ENCODE measurements at regions not wholly inside any gene's neighbourhood (a gene's known extent, or its start where the extent isn't known, plus 50 kb on each side); places are given as distances from the start of the nearest gene placed in this dataset.

DNA sequence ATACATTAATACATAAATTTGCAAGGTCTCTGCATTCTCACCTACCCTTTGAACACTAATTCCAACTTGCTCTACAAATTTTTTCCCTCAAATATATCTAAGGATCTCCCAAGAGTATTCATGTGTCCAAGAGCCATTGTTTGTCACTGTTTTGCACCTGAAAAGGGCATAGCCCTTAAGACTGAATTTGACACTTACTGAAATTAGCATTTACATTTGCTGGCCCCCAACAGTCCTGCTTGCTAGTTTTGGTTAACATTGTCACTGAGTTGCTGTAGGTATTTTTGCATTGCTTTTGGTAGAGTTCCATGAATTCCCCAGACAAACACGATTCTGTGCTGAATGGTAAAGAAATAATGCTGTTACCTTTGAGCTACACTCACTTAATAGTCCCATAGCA lies 57.3 kb downstream of the KCNA4 start:
- no peak for DNase-seq

DNA sequence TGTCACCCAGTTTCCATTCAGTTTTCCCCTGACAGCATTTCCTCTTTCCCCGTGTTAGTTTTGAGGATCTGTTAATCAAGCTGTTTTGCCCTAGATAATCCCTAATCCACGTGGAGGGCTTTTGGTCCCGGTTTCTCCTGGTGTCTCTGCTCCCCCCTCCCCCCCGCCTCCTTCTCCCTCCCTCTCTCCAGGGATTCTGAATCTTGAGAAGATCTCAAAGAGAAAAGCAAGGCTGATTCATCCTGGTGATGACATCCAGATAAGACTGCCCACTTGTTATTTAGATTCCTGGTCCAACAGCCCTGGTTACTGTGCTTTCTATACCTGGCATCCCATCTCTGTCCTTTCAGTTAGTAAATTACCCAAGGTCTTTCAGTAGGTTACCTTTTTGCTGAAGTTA lies 59.4 kb downstream of the KCNA4 start:
- no peak for DNase-seq

DNA sequence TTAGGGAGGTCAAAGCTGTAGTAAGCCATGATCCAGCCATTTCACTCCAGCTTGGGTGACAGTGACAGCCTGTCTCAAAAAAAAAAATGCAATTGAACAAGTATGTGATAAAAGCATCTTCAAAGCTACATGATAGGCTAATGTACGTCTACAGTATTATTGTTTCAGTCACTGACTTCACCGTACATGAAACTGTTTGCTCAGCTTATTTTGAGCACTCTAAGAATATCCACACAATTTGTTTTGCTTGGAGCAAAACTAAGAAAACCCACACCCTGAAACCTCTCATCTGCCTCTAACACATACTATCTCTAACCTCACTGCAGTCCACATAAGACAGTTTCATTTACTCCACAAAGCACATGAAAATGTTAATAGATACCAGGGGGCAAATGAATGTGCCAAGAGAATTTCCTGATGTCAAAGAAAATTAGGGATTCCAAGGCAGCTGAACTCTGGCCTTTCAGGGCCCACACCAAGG lies 60.7 kb downstream of the KCNA4 start:
- DNase-seq, result no peak

DNA sequence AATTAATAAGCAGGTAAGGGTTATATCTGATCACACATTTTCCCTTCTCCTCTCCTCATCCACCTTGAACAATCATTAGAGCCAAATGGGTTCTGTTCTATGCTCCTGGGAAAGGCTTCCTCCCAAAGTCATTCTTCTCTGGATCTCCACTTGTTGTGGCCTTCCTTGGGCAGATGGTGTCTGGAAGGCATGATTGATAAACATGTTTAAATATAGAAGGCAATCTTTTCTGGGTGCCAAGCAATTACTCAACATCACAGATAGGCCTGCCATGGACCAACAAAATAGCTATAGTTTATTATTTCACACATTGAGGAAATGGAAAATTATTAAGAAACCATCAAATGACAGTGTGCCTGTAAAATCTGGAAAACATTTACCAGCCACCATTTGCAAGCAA lies 73.5 kb downstream of the KCNA4 start:
- no peak for DNase-seq

DNA sequence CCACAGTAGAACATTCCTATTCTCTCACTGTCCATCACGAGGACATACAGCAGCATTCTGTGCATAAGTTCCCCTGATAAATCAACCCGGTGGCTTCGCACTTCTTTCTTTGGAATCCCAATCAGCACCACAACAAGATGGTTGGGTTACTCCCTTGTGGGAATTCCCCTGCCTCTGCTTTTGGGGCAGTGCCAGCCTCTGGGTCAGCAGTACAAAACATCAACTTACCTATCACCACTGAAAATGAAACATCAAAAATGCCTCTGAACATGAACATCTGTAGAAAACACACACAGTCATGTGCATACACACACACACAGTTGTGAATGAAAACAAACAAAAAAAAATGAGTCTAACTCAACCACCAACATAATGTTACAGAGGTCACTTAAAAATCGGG lies 79.3 kb downstream of the KCNA4 start:
- DNase-seq, result no peak

DNA sequence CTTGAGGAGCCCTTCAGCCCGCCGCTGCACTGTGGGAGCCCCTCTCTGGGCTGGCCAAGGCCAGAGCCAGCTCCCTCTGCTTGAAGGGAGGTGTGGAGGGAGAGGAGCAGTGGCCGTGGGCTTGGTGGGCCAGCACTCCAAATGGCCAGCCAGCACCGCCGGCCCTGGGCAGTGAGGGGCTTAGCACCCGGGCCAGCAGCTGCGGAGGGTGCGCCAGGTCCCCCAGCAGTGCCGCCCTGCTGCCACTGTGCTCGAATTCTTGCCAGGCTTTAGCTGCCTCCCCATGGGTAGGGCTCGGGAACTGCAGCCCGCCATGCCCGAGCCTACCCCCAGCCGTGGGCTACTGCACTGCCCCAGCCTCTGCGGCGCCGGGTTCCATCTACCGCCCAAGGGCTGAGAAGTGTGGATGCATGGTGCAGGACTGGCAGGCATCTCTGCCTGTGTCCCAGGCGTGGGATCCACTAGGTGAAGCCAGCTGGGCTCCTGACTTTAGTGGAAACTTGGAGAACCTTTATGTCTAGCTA lies 82.7 kb downstream of the KCNA4 start:
- no peak for DNase-seq

DNA sequence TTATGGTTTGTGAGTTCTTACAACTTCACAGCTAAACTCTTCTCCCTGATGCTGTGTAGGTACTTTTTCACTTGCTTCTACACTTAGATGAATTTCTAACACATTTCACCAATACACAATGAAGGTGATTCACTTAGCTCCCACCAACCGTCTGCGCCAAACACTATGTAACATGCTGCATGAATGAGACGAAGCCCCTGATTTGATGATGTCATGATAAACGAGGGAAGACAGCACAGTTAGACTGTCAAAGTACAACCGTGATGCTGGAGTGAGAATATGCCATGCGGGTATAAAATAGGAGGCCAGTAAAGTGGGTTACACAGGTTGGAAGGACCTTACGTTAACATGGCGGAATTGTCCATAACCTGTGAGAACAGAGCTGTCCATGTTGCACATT lies 100.8 kb downstream of the KCNA4 start:
- DNase-seq, result no peak

DNA sequence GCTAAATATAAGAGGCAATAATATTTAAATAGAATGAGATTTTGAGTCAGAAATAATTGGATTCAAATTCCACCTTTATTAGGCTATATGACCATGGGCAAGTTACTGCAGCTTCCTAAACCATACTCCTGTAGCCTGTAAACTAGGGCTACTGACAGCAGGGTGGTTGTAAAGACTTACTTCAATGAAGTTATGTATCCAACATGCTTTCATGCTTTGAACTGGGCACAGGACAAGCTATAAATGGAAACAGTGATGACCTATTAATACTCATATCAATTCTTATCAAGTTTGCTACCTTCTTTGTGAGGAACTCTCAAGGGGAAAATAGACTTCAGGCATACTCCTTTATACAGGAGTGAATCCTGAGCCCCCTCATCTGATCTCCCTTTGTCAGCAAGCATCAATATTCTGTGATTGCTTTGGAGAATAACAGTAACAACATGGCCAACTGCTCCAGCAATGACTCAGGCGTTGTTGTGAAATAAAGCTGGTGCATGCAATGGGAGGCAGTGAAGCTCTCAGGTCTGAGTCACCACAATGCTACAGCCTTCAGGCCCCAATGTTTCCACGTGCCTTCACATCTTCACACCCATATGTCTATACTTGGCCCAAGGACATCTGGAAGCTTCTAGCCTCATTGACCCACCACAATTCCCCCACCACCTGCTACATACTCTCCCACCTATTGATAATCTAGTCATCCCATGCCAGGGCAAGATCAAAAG lies 102.5 kb downstream of the KCNA4 start:
- no peak for DNase-seq

DNA sequence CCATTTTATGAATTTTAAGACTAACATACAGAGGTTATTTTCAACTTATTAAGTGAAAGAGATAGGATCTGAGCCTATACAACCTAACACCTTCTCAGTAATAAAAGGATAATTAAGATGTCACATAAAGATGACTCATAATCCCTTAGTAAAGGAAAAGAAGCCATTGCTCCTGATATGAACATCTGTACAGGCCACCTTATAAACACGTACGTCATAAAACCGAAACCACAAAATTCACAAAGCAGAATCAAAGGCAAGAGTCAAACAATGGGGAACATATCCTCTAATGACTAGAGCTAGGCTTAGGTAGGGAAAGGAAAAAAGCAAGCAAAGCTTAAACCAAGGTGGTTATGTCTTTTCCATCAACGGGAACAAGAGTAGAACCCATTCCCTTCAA lies 103.5 kb downstream of the KCNA4 start:
- DNase-seq, result no peak

DNA sequence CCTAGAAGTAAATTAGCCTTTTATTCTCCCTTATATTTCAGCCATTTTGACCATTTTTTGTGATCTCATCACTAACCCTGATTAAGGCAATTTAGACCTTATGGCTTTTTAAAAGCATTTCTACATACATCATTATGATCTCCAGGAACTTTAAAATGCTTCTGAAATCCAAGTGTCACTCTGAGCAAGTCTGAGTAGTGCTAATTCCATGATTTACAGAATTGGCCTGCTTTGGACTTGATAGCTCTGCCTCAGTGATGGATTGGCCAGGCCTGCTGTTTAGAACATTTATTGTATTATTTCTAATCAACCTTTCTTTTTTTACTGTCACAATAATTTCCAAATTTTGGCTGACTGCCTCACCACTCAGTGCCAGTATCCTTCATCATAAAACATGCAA lies 116.4 kb downstream of the KCNA4 start:
- DNase-seq, result no peak

DNA sequence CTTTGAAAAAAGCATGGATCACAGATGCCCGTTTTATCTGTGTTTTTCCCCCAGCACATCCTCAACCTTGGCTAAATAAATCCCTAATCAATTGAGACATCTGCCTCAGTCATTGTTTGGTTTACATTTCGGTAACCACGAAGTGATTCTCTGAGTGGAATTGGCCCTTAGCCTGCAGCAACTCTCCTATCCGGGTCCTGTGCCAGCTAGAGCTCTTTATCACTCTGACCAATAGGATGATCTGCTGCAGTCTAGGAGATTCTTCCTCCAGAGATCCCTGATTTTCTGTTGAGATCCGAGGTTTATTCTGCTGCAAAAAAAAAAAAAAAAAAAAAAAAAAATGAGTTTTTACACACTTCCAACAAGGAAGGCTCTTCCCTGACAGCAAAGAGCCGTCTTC lies 137.3 kb downstream of the KCNA4 start:
- no peak for DNase-seq

DNA sequence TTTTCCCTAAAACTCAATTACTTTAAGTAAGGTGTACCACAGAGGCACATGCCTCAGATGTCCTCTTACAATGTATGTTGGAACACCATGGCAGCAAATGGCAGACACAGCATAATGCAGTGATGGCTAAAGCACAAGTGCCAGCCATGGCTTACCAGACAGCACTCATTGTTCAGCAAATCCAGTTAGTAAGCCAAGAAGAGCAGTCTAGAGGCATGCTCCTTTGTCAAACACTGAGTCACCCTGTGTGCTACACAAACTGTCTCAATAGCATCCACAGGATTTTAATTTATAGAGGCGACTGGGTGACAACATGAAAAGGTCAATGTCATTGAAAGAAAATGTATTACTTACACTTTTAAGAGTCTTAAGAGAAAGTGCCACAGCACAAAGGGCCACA lies 140.6 kb downstream of the KCNA4 start:
- no peak for DNase-seq

DNA sequence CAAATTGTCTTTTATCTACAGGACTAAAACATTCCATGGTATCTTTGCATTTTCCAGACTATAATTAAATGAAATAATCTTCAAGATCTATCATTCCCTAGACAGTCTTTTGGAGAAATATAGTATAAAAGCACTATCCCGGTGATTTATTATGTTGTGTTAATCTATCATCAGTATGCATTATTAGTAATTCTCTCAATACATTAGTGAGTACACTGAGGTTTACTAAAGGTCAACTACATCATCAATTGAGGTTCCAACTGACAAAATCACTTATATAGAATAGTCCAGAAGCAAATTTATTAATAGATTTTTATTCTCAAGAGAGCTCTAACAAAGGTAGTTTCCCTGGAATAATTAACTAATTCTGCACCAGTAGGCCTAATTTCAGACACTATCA lies 169.6 kb downstream of the KCNA4 start:
- DNase-seq, result no peak

DNA sequence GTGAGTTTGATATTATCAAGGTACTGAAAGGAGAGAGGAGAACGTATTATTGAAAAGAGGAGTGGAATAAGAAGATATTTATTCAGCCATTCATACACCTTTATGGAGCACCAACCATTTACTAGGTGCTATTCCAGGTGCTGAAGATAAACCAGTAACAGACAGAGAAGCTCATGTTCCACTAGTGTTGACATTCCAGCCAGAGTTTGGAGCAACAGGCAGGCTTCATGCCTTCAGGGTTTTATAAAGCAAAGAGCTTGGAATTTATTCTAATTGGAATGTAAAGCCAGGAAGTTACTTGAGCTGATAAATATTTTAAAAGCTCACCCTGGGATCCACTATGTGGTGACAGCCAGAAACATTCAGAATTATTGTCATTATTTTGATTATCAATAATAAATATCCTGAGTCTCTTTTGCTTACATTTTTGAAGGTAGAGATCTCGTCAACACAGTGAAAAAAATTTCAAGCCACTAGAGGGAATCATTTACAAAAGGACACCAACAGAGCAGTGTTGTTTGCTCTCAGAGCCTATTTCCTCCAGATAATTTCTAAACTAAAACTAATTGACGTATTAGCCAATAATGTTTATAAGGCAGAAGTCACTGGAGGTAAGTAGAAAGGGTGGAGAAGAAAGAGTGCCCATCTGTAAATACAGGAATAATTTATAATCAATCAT lies 172.0 kb downstream of the KCNA4 start:
- DNase-seq, result no peak

DNA sequence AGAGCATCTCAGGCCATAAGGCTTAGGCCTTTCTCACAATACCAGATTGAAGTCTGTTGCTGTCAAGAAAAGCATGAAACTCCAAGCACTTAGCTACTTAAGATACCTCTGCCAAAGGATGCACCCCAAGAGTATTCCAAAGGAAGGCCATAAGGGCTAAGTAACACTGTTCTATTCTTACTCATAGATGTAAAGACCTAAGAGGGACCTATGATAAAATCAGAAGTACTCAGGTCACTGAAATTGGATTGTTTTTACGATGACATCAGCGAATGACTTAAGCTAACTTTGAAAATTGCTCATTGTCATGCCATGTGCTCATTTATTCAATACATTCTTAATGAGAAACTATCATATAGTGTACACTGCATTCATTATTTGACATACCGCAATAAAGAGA lies 172.8 kb downstream of the KCNA4 start:
- DNase-seq, result no peak

DNA sequence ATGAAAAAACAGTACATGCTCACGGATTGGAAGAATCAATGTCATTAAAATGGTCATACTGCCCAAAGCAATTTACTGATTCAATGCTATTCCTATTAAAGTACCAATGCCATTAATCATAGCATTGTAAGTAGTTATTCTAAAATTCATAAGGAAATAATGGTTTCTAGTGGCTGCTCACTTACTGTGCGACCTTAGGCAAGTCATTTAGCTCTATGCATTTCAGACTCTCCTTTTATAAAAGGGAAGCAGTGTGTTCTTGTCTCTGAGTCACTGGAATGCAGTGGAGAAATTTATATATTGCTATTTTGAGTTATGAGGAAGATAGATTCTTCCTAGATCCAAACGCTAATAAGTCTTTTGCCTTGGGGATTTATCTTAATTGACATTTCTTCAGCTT lies 174.8 kb downstream of the KCNA4 start:
- no peak for DNase-seq

DNA sequence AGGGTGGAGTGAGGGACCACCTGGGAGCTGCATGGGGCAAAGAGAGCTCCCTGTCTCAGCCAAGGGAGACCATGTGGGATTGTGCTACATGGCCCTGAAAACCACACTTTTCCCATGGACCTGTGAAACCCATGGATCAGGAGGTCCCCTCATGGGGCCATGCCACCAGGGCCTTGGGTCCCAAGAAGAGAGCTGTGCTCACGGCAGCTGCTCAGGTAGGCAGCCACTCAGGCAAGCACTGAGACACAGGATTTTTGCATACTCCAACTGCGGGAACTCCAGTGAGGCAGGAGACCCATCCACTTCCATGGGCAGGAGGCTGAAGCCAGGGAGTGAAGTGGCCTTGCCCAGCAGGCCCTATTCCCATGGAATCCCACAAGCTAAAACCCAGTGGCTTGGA lies 190.0 kb downstream of the KCNA4 start:
- no peak for DNase-seq

DNA sequence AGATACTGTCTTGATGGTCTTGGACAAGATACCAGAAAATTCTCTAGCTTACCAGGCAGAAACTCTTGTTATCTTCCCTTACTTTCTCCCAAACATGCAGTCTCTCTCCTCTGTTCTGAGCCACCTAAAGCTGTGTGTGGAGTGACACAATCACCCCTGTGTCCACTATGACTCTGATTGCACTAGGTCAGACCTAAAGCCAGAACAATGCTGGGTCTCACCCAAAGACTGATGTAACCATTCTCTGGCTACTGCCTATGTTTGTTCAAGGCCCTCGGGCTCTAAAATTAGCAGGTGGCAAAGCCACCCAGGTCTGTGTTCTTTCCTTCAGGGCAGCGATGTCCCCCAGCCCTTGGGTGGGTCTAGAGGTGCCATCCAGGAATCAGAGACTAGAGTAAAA lies 200.5 kb downstream of the KCNA4 start:
- DNase-seq, result no peak

DNA sequence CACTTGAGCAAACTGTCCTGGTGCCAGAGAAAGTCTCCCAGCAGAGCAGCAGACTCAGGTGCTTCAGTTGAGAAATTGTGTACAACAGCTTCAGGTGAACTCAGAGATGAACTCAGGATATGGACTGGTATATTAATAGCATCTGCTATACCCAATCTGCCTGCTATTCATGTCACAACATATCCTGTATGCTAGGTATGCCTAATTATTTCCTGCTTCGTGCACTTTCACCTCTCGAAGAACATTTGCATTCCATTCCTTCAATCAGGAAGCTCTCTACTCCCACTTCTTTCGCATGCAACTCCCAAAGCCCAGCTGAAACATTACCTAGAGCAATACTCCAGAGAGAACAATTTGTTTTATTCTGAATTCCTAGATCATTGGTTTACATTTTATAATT lies 207.7 kb downstream of the KCNA4 start:
- DNase-seq, result no peak

DNA sequence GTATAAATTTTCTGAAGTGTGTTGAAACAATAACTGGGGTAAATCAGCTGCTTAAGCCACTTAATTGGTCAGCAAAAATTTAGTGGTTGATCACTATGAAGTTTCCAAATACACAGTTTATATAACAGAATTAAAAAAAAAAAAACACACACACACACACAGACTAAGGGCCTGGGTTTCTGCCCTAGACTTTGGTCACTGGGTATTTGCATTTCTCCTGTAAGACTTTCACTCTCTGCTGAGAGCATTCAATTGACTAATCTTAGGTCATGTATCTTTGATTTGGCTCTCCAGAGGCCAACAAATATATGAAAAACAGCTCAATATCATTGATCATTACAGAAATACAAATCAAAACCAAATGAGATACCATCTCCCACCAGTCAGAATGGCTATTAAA lies 214.3 kb downstream of the KCNA4 start:
- DNase-seq, result no peak

DNA sequence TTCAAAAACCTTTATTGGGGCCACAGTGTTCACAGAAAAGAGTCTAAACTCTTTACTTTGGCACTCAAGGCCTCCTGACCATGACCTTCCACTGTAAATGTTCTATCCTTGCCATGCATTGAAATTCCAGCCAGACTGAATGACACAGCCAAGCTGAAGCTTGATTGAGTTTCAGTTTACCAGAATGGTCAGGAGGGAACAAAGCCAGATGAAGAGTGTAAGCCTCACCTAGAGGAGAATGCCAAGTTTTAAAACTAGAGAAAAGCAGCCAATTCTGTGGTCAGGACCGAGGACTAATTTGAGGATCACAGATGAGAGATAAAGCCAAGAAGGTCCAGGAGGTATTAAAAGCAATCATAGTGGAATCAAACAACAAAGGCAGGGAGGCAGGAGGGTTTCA lies 215.3 kb downstream of the KCNA4 start:
- no peak for DNase-seq

DNA sequence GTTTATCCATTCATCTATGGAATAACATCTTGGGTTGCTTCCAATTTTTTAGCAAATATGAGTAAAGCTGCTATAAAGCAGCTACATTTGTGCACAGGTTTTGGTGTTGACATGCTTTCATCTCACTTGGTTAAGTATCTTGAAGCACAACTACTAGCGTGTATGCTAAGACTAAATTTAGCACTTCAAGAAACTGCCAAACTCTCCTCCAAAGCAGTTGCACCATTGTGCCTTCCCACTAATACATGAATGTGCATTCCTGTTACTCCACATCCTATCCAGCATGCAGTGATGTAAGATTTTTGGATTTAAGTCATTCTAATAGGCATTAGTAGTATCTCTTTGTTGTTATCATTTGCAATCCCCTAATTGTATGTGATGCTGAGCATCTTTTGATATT lies 230.7 kb downstream of the KCNA4 start:
- DNase-seq, result no peak

DNA sequence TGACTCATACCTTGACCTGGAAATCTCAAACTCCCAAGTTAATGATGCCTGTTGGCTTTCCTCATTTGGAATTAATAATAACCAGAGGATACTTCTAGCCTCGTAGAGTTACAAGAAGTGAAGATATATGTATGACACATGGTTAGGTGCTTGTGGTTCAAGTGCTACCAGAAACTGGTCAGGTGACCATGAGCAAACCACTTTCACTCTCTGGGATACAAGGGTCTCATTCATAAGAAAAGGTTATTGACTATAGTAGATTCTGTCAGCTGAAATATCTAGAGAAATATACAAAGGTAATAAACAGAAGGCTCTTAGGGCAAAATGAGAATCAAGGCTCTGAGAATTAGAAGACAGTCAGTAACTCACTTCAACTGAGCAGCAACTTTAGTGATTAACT lies 233.3 kb downstream of the KCNA4 start:
- no peak for DNase-seq

DNA sequence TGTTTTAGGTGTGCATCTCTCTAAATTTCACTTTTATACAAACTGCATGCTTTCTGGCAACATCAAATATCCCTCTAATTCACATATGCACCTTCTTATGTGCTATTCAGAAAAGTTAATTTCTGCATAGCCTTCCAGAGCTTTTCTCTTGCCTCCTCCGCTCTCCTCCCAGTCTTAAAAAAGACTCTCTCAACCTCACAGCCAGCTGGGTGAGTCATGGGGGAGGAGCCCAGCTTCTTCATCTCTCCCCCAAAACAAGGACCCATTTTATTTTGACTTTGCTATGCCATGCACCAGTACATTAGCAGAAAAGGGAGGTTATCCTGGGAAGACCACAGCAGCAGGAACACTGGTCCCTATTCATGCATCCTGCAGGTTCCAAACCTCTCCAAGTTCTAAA lies 234.4 kb downstream of the KCNA4 start:
- no peak for DNase-seq

DNA sequence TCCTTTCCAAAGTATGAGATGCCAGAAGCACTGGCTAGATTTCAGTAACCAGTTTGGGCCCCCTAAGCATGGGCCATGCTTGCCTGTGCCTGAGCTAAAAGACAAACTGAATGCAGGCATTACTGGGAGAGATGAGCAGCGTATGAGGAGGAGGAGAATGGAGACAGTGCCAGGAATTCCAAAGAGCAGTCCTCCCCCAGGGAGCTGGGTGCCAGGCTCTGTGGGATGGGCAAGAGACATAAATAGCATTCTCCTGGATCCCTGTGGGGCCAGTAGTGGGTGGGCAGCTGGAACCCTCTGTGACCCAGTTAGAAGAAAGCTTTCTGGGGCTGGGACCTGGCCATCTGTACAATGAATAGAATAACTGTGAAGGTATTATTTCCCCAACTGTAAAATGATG lies 235.6 kb downstream of the KCNA4 start:
- no peak for DNase-seq
